ENCODE measurements at regions not wholly inside any gene's neighbourhood (a gene's known extent, or its start where the extent isn't known, plus 50 kb on each side); places are given as distances from the start of the nearest gene placed in this dataset.

DNA sequence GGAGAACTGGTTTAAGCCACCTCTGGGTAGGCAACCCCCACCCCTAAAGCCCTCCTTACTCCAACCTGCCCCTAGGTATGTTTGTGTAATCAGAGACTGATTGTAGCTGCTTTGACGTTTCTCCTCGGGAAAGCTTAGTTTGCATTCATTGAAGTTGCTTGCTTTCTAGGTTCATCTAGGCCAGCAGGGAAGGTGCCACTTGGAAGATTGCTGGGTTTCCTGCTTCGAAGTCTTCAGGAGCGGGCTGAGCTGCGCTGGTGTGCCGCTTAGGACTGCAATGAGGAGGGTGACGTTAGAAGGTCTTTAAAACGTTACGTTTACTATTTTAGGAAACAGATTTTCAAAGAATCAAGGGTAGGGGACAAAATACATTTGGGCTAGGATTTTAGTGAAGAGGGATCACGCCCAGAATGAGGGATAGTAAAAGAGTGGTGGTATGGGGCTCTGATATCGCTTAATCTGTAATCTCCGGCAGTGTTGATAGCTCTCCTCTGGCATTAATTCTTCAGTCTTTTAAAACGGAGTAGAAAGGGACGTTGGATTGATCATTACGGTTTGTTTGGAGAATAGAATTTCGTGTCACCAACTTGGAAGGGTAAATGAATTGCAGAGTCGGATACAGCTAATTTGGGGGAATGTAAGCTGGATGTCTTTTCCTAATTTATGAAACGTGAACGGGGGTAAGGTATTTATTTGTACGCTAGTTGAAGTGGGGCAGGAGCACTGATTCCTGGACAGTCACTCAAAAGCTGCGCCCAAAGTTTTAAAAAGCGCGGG, 92.6 kb upstream of the PRDM1 start:
- no peak for DNase-seq (ENCODE audit: low read depth)
- in situ Hi-C loops (cut with HindIII; ENCODE audit: low sequenced_read_pairs) = no loop called here
- peak overlapping the region; percentile 65 for H3K4me3 ChIP-seq (ENCODE audit: low read depth, low read length)
- TF ChIP-seq, protein P1, sequence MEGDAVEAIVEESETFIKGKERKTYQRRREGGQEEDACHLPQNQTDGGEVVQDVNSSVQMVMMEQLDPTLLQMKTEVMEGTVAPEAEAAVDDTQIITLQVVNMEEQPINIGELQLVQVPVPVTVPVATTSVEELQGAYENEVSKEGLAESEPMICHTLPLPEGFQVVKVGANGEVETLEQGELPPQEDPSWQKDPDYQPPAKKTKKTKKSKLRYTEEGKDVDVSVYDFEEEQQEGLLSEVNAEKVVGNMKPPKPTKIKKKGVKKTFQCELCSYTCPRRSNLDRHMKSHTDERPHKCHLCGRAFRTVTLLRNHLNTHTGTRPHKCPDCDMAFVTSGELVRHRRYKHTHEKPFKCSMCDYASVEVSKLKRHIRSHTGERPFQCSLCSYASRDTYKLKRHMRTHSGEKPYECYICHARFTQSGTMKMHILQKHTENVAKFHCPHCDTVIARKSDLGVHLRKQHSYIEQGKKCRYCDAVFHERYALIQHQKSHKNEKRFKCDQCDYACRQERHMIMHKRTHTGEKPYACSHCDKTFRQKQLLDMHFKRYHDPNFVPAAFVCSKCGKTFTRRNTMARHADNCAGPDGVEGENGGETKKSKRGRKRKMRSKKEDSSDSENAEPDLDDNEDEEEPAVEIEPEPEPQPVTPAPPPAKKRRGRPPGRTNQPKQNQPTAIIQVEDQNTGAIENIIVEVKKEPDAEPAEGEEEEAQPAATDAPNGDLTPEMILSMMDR (IDR thresholded peaks at IDR 0.05; ENCODE audit: low read depth, low read length, missing control alignments) = no peak

DNA sequence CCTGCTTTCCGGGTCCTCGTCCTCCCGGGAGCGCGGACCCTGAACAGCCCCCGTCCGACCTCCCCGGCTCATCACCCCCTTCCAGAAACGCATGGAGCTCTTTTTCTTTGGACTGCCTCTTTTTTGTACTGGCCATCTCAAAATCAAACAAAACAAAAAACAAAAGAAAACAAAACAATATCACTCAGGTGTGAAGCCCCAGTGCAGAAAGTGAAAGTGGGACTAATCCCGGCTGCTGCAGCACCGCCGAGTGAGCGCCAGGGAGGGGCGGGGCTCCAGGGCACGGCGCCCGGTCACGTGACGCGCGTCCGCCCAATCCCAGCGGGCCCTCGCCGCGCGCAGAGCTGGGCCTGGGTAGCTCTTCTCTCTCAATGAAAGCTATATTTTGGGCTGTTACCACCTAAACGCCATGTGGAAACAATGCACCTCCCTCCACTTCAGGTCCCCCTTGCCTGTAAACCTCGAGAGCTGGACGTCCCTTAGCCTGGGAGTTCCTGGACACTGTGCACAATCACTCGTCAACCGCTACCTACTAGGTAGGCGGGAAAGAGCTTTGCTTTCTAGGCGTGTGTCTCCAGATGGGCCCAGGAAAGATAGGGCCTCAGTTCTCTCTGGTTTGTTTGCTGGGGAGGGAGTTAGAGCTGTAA, 93.7 kb upstream of the PRDM1 start:
- in situ Hi-C loops (cut with HindIII; ENCODE audit: low sequenced_read_pairs) = no loop called here
- DNase-seq (ENCODE audit: low read depth) = peak; percentile 50
- H3K4me3 ChIP-seq (ENCODE audit: low read depth, low read length) = peak overlapping the region; percentile 71
- TF ChIP-seq, protein P1 (IDR thresholded peaks at IDR 0.05; ENCODE audit: low read depth, low read length, missing control alignments) = no peak

DNA sequence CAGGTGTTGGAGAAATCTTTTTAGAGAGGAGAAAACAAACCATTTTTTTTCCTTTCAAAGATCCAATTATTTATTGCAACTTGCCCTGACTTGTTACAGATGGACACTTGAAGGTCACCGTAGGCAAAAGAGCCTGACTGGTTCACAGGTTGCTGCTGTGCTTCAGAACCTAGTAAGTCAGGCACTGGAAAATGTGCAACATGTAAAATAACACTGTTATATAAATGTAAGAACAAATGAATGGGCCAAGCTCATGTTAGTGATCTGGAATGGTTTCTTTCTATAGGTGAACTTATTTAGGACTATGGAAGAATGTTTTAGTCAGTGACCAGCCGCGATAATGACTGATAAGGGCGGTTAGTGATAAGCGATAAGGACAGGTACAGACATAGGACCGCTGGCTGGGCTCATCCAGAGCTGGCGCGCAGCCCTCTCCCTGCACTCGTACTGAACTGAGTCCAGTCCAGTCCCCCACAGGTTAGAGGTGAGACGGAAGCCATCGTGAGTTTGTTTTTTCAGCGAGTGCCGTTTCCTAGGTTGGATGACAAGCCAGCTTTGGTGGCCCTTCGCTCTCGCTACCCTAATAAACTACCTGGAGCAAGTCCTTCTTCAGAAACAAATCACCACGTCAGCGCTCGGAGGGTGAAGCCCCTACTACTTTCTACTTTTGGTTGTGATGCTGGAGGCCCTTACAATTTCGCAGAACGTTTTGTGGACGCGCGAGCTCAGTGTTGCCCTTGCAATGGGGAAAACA, 94.4 kb upstream of the PRDM1 start:
- in situ Hi-C loops (cut with HindIII; ENCODE audit: low sequenced_read_pairs) = no loop called here
- peak overlapping the region; percentile 71 for H3K4me3 ChIP-seq (ENCODE audit: low read depth, low read length)
- TF ChIP-seq, protein P1 (IDR thresholded peaks at IDR 0.05; ENCODE audit: low read depth, low read length, missing control alignments) = no peak
- DNase-seq (ENCODE audit: low read depth) = no peak

DNA sequence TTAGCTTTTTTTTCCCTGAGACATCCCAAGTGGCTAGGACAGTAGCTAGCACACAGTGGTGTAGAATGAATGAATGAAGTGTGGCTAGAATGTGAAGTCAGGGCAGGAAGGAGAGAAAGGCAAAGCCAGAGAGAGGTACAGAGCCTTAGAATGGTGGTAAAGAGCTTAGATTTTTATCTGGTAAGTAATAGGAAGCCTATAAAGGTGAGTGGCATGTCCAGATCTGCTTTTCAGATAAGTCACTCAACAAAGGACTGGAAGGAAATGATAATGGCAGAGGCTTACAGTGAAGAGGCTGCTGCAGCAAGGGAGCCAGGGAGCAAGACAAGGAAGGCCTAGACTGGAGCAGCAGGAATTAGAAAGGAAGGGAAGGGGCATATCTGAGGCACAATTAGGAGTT, 96.0 kb upstream of the PRDM1 start:
- TF ChIP-seq, protein P1 (IDR thresholded peaks at IDR 0.05; ENCODE audit: low read depth, low read length, missing control alignments) = no peak
- in situ Hi-C loops (cut with HindIII; ENCODE audit: low sequenced_read_pairs) = no loop called here
- no peak for DNase-seq (ENCODE audit: low read depth)
- H3K4me3 ChIP-seq (ENCODE audit: low read depth, low read length) = no peak overlapping the region

DNA sequence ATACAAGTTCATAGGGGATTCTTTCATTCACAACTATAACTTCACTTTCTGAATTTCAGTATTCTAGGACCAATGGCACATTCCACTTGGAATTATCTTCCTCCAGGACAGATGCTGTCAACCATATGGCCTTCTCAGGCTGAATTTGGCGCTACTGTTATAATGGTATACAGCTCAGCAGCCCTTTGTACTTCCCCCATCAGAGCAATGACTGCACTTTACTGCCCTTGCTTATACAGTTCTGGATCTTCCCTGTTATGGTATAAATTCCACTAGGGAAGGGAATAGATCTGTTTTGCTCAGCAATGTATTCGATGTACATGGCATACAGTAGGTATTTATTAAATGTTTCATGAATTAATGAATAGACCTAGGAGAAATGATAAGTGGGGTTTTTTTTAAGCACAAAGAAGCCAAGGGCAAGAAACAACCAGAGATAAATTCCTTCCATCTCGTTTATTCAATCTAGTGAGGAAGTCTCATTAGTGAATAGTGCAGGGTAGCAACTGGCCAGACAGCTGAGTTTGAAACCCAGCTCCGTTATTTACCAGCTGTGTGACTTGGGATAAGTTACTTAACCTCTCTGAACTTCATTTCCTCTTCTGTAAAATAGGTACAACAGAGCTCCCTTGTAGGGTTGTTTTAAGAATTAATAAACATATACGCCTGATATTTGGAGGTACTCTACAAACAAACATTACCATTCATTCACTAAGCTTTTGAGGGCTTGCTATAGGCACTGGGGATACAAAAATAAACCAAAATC, 97.1 kb upstream of the PRDM1 start:
- TF ChIP-seq, protein P1 (IDR thresholded peaks at IDR 0.05; ENCODE audit: low read depth, low read length, missing control alignments) = no peak
- in situ Hi-C loops (cut with HindIII; ENCODE audit: low sequenced_read_pairs) = no loop called here
- no peak overlapping the region for H3K4me3 ChIP-seq (ENCODE audit: low read depth, low read length)
- no peak for DNase-seq (ENCODE audit: low read depth)

DNA sequence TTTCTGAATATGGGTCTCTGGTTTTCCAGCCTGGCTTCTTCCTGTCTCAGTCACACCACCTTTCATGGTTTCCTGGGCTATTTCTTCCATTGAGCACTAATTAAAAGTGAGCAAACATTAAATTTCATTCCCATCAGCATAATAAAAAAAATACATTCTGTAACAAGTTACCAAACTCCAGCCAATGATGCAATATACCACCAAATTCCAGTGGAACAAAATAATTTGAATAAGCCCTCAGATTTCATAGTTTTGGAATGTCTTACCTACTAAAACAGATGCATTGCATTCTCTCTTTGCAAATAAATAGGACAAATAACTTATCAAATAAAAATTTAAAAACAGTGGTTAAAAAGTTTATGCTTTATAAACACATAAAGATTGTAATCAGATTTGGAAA, 97.8 kb upstream of the PRDM1 start:
- no peak overlapping the region for H3K4me3 ChIP-seq (ENCODE audit: low read depth, low read length)
- TF ChIP-seq, protein P1 (IDR thresholded peaks at IDR 0.05; ENCODE audit: low read depth, low read length, missing control alignments) = no peak
- DNase-seq (ENCODE audit: low read depth) = no peak
- in situ Hi-C loops (cut with HindIII; ENCODE audit: low sequenced_read_pairs) = no loop called here
